HG02678 (cell line): ENCODE measurements at regions not wholly inside any gene's neighbourhood (a gene's known extent, or its start where the extent isn't known, plus 50 kb on each side); places are given as distances from the start of the nearest gene placed in this dataset.
"Not testable (repeated sequence)": the region's sequence is repeated elsewhere in the genome, so short reads cannot be mapped to it uniquely, and the experiment has no call there.

ENCODE experiments used
- ATAC-seq: cut with Tn5 transposase; IDR thresholded peaks from one replicate; pipeline ENCODE4 v1.9.1; 2021; ENCODE audit warnings: mild to moderate bottlenecking, moderate library complexity; ENCODE audit not compliant: unreplicated experiment

DNA sequence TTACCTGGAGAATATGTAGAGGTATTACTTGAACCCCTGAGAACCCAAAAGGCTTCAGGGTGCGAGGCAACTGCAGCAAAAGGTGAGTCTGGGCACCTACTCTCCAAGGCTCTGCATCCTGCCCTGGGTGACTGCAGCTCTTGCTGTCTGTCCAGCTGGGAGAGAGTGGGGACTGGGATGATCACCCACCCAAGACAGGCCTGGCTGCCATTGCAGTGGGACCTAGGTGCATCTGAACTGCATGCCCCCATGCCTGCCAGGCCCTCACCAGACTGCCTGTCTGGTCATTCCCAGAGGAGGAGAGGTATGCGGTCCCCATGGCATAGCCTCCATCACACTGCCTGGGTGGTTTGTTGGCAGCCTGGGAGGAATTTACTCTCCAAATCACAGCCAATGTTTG is 563.9 kb downstream of the TFAP2A start:
- ATAC-seq, result no peak

DNA sequence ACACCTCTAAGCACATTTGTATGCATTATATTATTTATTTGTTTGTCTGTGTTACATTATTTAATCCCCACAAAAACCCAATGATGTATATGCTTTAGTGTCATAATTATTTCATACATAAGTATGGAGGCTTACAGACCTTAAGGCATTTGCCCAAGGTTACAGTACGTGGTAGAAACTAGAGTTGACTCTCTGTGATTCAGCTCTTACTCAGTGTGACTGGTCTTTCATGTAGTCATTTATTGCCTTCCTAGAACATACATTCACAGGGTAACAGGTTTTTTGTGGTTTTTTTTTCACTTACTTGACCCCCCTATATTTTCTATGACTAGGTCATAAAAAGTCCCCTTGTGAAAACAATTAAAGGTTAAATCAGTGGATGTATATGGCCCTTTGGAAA is 566.8 kb downstream of the TFAP2A start:
- ATAC-seq, result no peak

DNA sequence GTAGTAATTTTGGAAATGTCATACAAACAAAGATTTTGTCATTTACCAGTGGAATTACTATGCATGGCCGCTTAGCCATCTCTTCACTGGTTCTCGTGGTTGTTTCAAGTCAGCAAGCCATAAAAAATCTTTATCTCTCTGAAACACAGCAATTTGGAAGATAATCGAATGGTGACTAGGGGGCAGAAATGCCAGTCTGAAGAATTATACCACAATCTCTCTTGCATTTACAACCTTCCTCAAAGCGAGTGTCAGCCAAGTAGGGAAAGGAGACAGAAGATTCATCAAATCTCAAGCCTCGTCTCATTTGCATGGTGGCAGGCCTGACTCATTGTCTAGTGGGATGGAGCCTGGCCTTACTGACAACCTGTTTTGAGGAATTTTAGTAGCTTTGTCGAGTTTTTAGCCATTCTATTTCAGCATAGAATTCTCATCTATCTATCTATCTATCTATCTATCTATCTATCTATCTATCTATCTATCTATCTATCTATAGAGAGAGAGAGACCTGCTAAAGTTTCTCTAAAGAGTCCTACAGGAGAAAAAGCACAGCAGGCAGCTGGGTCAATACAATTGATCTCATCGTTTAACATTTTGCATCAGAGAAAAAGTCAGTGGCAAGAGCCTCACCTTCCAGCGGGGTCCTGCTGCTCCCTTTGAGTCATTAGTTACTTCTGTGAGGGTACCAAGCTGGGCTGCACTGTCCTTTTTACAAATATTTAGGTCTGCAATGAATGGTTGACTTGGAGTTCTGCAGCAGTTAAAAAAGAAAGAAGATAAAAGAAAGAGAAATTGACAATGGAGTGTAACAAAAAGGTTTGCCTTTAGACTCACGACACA is 572.8 kb downstream of the TFAP2A start:
- no peak for ATAC-seq

DNA sequence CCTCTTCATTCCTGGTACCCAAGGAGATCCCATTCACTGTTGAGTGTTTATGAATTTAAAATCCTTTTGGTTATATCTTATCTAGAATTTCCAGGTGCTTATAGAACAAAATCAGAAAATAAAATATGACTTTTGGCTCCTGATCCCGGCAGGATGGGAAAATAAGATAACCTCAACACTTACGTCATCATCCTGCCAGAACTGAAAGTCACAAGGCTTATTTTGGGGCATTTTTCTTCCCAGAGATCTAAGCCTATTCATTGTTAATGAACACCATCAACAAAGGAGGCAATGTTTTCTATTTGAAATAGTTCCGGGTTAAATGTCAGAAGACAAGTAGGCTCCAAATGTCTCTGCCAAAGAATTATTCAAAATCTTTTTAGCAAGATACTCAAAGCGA is 580.6 kb downstream of the TFAP2A start:
- no peak for ATAC-seq

DNA sequence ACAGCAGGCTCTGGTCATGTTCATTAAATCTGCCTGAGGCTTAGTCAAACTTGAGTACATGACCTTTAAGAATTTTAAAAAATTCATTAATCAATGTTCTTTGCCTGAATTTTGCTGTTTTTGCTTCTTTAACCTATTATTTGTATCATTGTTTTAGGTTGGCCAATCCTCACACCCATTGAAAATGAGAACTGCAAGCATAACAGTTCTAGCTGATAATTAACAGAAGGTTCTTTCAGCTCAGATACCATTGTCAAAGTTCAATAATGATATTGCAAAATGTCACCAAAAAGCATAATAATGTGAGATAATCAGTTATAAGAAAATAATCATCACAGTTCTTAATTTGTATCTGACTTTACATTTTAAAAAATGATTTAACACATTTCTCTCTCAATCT is 583.1 kb downstream of the TFAP2A start:
- no peak for ATAC-seq

DNA sequence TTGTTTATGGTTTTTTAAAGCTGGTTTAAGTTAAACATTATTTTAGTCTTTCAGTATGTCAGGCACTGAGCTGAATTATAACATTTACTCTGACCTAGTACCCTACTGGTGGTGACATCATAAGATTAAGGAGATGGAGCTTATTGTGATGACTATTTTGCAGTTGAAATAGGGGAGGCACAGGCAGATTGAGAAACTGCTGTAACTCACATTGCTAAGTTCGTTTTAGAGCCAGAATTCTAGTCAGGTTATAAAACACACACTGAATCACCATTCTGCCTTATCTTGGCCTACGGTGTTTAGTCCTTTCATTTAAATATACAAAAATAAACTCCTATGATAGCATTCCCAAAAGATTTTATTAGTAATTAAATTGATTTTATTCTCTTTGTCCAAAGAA is 584.1 kb downstream of the TFAP2A start:
- no peak for ATAC-seq

DNA sequence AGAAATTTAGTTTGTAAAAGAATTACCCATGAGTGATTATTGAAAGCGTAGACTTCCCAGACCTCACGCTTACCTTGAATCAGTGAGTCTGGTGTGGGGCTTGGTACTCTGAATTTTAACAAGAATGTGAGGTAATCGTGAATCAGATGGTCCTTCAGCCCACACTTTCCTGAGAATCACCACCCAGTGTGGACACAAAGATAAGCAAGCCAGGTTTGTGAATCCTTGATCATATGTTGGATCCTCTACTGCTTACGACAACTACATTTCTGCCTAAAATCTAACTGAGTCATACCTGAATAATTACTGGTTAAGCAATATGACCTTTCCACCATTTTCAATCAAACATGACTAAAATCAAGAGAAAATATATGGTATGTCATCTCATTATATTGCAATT is 589.3 kb downstream of the TFAP2A start:
- ATAC-seq, result no peak

DNA sequence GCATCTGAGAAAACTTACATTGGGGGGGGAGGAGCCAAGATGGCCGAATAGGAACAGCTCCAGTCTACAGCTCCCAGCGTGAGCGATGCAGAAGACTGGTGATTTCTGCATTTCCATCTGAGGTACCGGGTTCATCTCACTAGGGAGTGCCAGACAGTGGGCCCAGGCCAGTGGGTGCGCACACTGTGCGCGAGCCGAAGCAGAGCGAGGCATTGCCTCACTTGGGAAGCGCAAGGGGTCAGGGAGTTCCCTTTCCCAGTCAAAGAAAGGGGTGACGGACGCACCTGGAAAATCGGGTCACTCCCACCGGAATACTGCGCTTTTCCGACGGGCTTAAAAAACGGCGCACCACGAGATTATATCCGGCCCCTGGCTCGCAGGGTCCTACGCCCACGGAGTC is 604.1 kb downstream of the TFAP2A start:
- not testable (repeated sequence) for ATAC-seq

DNA sequence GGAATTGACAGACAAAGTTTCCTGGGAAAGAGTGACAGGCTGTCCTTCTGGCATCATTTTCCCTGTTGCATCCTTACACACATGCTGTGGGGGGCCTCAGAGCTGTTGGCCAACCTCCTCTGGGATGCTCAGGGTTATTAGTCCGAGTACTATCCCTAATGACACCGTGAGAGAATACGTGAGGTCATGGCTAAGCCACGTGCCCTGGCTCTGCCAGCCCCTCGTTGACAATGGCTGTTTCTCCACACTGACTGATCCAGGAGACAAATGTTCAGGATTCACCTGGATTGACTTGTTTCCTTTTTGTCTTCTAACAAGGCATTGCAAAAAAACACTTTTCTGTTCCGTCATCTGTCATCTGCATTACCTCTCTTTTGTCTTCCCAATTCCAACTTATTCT is 604.6 kb downstream of the TFAP2A start:
- ATAC-seq, result no peak

DNA sequence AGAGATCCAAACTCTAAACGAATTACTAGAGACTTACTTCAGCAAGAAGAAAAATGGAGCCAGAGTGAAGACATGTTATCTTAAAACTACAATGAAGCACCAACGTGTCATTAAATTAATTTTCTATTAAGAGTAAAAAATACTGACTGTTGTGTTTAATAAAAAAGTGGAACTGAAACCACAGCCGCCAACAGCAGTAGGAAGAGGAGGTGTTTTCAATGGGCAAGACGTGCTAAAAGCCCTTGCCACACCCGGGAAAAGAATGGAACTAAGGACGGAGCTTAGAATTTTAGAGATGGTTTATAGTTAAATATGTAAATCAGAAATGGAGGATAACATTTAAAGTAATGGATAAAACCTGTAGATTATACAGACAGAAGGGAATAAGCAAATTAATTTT is 608.7 kb downstream of the TFAP2A start:
- ATAC-seq, result no peak

DNA sequence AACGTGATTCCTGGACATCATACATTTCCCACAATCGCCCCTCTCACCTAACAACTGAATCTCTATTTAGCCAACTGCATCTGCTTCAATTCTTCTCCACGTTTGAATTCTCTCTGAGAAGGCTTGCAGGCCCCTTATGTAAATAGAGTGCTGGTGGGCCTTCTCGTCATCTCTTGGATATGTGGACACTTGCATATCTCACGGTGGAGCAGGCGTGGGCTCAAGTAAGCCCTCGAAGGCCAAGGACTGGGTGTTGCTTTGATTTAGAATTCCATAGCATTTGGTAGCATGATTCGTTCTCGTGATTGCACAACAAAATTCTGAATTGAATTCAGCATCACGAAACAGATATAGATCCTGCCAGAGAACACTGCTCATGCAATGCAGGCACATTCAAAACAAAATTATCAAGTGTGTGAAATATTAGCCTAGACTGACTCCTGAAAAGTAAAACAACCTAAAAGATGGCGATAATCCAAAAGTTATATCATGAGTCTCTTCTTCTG is 613.6 kb downstream of the TFAP2A start:
- no peak for ATAC-seq

DNA sequence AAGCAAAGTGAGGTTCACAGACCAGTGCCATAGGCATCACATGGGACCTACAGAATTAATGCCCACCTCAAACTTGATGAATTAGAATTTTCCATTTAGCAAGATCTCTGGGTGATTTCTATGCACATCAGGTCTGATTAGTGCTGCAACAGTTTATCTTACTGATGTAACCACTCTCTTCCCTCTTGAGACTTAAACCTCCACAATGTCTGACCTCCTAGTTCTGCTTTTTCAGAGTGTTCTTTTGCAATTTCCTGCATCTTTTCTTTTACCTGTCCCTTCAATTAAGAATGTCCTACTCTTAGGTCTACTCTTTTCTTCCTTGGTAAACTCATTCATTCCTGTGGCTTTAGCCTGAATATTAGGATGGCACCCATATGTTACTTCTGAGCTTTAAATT is 615.3 kb downstream of the TFAP2A start:
- ATAC-seq, result no peak

DNA sequence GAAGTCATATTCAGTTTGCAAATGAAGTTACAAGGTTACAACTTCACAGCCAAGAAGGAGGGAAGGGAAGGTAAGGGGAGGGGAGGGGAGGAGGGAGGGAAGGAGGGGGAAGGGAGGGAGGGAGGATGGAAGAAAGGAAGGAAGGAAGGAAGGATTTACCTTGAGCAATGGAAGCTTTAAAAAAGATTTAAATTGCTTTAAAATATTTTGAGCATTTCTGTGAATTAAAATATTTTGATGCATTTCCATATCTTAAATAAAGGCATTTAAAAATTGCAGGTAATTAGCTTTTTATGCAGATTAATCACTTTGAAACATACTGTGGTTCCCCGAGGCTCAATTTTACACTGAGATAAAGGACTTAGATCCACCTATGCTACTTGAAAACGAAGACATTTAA is 618.0 kb downstream of the TFAP2A start:
- ATAC-seq, result no peak

DNA sequence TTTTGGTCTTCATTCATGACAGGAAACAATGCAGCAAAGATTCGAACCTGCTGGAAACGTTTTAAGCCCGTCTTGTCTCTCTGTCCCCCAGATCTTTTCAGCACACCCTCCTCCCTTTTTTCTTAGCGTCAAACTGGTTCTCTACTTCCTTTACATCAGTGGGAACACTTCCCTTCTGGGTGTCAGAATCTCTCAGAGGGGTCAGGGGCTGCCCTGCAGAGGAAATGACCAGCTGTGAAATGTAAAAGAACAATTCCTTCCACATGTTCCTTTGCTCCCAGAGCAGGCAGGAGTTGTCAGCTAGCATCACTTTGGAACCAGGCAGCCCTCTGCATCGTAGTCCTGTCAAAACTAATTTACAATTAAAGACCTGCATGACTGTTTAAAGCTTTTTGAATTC is 619.0 kb downstream of the TFAP2A start:
- no peak for ATAC-seq

DNA sequence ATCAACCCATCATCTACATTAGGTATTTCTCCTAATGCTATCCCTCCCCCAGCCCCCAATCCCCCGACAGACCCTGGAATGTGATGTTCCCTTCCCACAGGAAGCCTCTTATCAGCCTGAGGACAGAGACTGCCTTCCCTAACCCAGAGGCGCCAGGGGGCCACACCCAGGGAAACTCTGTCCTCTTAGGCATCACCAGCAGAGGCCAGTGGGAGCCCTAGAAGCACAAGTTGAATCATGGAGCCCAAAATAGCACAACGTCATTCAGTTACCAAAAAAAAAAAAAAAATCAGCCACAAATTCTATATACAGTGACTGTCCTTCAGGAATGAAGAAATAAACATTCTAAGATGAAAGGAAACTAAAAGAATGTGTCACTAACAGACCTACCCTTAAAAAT is 625.7 kb downstream of the TFAP2A start:
- ATAC-seq, result no peak

DNA sequence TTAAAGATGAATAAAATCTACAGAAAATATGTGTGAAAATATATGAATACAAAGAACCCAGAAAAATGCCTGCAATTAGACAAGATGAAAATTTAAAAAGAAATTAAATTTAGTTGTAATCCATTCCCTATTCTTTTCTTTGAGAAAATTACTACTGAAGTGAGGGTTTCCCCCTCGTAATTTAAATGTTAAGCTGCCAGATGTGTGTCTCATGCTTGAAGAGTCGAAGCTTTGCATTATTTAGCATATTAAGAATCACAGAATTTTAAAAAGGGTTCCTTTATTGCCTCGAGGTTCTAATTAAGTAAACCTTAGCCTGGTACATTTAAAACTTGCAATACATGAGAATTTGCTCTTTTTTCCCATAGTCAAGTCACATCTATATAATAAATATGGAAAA is 630.1 kb downstream of the TFAP2A start:
- no peak for ATAC-seq

DNA sequence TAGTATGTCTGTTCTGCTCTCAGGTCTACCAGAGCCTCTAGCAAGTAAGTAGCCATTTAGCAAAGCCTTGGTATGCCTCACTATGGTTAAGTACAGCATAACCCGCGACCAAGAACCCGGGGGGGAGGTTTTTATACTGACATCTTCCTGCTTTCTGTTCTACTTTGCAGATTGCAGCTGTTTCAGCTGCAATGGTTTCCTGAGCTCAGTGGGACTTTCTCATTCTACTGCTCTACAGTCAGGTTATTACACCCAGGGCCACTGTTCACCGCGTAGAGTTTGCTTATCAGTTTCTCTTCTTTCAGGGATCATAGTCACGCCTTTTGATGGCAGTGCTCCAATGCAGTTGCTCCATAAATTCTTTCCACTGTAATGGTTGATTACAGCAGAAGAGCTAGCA is 631.3 kb downstream of the TFAP2A start:
- no peak for ATAC-seq

DNA sequence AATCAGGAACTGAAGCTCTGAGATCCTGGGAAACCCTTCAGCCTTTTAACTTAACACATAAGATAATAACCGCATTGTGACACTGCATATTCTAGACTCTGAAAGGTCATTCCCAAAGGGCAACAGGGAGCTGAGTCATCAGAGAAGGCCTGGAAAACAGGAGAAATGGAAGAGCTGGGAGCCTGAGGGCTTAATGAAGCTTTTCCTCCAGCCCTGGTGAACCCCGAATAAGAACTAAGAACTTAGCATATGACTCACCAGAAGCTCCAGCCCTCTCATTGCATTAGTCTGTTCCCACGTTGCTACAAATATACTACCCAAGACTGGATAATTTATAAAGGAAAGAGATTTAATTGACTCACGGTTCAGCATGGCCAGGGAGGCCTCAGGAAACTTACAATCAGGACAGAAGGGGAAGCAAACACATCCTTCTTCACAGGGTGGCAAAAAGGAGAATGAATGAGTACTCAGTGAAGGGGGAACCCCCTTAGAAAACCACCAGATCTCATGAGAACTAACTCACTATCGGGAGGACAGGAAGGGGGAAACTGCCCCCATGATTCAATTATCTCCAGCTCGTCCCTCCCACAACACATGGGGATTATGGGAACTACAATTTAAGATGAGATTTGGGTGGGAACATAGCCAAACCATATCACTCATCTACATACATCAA is 648.5 kb downstream of the TFAP2A start:
- no peak for ATAC-seq

DNA sequence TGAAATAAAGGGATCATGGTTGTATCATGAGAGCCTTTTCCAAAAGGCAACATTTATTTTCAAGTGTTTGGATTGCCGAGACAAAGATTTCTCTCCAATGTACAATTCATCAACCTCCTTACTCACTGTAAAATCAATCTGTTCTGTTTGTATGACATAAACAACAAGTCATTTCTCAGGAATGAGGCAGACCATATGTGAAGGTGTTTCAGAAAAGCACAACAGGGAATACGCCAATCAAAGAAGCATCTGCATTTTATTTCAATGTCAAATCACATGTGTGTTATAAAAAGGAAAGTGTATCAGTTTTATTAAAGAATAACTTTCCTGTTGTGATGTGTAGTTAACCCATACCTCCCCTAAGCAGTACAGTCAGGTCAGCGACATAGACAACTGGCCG is 653.7 kb downstream of the TFAP2A start:
- no peak for ATAC-seq

DNA sequence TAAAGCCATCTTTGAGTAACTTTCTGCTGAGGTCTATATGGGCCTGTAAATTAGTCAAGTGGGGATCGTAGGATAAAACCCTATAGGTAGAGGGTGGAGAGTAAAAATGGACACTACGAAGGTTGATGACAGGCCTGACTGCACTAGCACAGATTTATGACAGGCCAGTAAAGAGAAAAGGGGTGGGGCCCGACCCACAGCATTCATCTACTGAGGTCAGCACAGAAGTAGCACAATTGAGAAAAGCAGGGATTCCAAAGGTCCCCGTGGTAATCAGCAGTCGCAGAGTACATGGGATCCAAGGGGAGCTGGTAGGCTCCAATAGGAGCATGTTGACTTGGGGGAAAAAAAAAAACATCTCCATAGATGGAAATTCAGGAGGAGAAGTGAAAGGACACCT is 660.4 kb downstream of the TFAP2A start:
- no peak for ATAC-seq

DNA sequence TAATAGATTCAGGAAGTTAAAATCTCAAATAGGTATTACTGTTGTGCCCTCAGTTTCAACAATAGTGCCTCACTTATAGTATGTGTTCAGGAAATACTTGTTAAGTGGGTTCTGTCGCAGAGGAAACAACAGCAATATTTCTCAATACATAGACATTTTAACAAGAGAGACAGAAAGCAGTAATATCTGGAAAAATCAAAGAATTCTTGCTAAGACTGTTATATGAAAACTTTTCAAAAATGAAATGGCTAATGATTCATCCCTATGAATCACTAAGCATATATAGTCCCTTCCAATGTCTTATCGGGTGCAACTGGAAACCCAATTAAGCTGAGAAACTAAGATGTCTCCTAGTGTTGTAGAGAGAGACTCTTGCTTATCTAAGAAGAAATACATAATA is 668.9 kb downstream of the TFAP2A start:
- no peak for ATAC-seq

DNA sequence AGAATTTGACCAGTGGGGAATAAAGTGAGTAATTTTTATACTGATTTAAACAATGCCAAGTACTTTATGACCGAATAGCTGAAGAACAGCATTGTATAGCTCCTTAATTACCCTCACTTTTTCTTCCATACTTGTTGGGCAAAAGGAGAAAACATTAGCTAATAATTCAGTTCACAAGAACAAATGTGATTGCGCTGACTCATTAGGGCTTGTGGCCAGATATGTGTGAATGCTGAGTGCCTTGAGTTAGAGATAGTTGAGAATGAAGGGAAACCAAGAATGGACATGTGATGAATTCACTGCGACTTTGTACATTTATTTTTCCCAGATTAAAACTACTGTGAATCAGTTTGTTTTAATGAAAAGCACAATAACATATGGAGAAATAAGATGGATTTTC is 669.4 kb downstream of the TFAP2A start:
- ATAC-seq, result no peak
